ENCODE measurements at regions not wholly inside any gene's neighbourhood (a gene's known extent, or its start where the extent isn't known, plus 50 kb on each side); places are given as distances from the start of the nearest gene placed in this dataset.

- Histone ChIP-seq H3K4me1 (peaks cover 0 to 34% (median 11%) of the 10 kb centered on the region in 4 donors), H3K27ac (peak overlapping the region in 1 of 4 donors; percentile 25), H3K4me3 (no peak overlapping the region), H3K36me3 (no peaks in the 10 kb centered on the region), H3K27me3 (no peaks in the 10 kb centered on the region), H3K9me3 (no peaks in the 10 kb centered on the region)
- in situ Hi-C loops (cut with MboI; ENCODE audit: low pct_ligation_motif_present in 1 of 4, low pct_unique_long_range_greater_than_20kb in 1 of 4, low sequenced_read_pairs in 3 of 4): no loop called here
- no peak for DNase-seq
- intact Hi-C loops (cut with DNase I; ENCODE audit: low total_unique reads): no loop called here
- TF ChIP-seq CTCF (IDR thresholded peaks at IDR 0.05) (no peak), POLR2AphosphoS5 (IDR thresholded peaks at IDR 0.05) (no peak), EP300 (IDR thresholded peaks at IDR 0.05; ENCODE audit: low read depth) (no peak), POLR2A (IDR thresholded peaks at IDR 0.05) (no peak)
- 61 to 67% methylated on average over 1 to 4 of the region's 6 CpGs for WGBS, 2 donors (ENCODE audit: low coverage in 1 of 2)
These were observed 253.4 kb downstream of the RHOU start for GRCh38 chr1:228988664-228989063.

GRCh38 chr1:228989176-228989575 lies 253.9 kb downstream of the RHOU start:
- intact Hi-C loops (cut with DNase I; ENCODE audit: low total_unique reads): no loop called here
- WGBS, 2 donors (ENCODE audit: low coverage in 1 of 2): 91 to 96% methylated on average over 4 to 9 of the region's 9 CpGs

GRCh38 chr1:228989676-228989991 lies 254.4 kb downstream of the RHOU start:
- TF ChIP-seq POLR2AphosphoS5 (IDR thresholded peaks at IDR 0.05) (no peak), EP300 (IDR thresholded peaks at IDR 0.05; ENCODE audit: low read depth) (no peak), CTCF (IDR thresholded peaks at IDR 0.05) (no peak)
- intact Hi-C loops (cut with DNase I; ENCODE audit: low total_unique reads): no loop called here
- in situ Hi-C loops (cut with MboI; ENCODE audit: low pct_ligation_motif_present in 1 of 4, low pct_unique_long_range_greater_than_20kb in 1 of 4, low sequenced_read_pairs in 3 of 4): no loop called here

More at GRCh38 chr1:228989176-228989575, 253.9 kb downstream of the RHOU start:
- no peaks in the 10 kb centered on the region for H3K27me3 ChIP-seq
- no peak for TF ChIP-seq CTCF (IDR thresholded peaks at IDR 0.05)
- TF ChIP-seq POLR2A (IDR thresholded peaks at IDR 0.05): no peak
- TF ChIP-seq EP300 (IDR thresholded peaks at IDR 0.05; ENCODE audit: low read depth): no peak
- TF ChIP-seq POLR2AphosphoS5 (IDR thresholded peaks at IDR 0.05): no peak
- no peak for DNase-seq
- in situ Hi-C loops (cut with MboI; ENCODE audit: low pct_ligation_motif_present in 1 of 4, low pct_unique_long_range_greater_than_20kb in 1 of 4, low sequenced_read_pairs in 3 of 4): no loop called here
- no peak overlapping the region for H3K4me3 ChIP-seq
- no peaks in the 10 kb centered on the region for H3K9me3 ChIP-seq
- peaks cover 0 to 34% (median 11%) of the 10 kb centered on the region in 4 donors for H3K4me1 ChIP-seq
- H3K36me3 ChIP-seq: no peaks in the 10 kb centered on the region
- H3K27ac ChIP-seq: peak overlapping the region; percentile 25 to 82 (median 61)

GRCh38 chr1:228989992-228990827 lies 254.9 kb downstream of the RHOU start:
- H3K4me1 ChIP-seq: peaks cover 0 to 34% (median 11%) of the 10 kb centered on the region in 4 donors
- peak; percentile 49 for DNase-seq
- peak overlapping the region; percentile 55 to 82 (median 64) for H3K27ac ChIP-seq
- in situ Hi-C loops (cut with MboI; ENCODE audit: low pct_ligation_motif_present in 1 of 4, low pct_unique_long_range_greater_than_20kb in 1 of 4, low sequenced_read_pairs in 3 of 4) (no loop called here), intact Hi-C loops (cut with DNase I; ENCODE audit: low total_unique reads) (no loop called here)
- WGBS, 2 donors (ENCODE audit: low coverage in 1 of 2): 42 to 53% methylated on average over 4 to 12 of the region's 12 CpGs
- TF ChIP-seq CTCF (IDR thresholded peaks at IDR 0.05) (no peak), POLR2AphosphoS5 (IDR thresholded peaks at IDR 0.05) (peak; percentile 25 to 79 (median 77))
- no peaks in the 10 kb centered on the region for H3K36me3 ChIP-seq
- no peaks in the 10 kb centered on the region for H3K9me3 ChIP-seq
- no peaks in the 10 kb centered on the region for H3K27me3 ChIP-seq
- H3K4me3 ChIP-seq: no peak overlapping the region

More at GRCh38 chr1:228989676-228989991, 254.4 kb downstream of the RHOU start:
- DNase-seq: no peak
- Histone ChIP-seq H3K27ac (peak overlapping the region; percentile 25 to 82 (median 61)), H3K4me3 (no peak overlapping the region), H3K4me1 (peaks cover 0 to 34% (median 11%) of the 10 kb centered on the region in 4 donors), H3K9me3 (no peaks in the 10 kb centered on the region), H3K27me3 (no peaks in the 10 kb centered on the region), H3K36me3 (no peaks in the 10 kb centered on the region)
- 99% methylated on average over 5 of the region's 5 CpGs; no CpG with 5 or more reads in 1 of the 2 donors for WGBS, 2 donors (ENCODE audit: low coverage in 1 of 2)
